ENCODE measurements at regions not wholly inside any gene's neighbourhood (a gene's known extent, or its start where the extent isn't known, plus 50 kb on each side); places are given as distances from the start of the nearest gene placed in this dataset.
"Not testable (repeated sequence)": the region's sequence is repeated elsewhere in the genome, so short reads cannot be mapped to it uniquely, and the experiment has no call there.

DNA sequence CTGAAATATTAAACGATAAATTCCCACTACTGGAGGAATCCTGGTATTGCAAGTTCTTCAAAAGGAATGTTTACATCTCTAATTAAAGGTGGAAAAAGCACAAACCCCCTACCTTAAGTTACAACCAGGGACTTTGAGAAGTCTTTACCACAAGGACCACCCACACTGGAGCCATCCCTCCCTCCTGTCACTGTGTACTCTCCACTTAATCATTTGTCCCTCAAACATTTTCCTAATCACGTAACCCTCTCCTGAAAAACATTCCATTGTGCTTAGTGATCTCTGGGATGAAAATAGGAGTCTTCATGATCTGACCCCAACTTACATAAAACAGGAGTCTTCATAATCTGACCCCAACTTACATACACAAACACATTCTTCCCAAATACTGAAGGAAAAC lies 85.7 kb downstream of the SUCLG1 start:
- no peak for DNase-seq

DNA sequence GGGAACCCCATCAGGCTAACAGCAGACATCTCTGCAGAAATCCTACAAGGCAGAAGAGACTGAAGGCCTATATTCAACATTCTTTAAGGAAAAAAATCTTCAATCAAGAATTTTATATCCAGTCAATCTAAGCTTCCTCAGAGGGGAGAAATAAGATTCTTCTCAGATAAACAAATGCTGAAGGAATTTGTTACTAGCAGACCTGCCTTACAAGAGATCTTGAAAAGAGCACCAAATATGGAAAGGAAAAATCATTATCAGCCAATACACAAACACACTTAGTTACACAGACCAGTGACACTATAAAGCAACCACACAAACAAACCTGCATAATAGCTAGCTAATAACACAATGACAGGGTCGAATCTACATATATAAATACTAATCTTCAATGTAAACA lies 96.5 kb downstream of the SUCLG1 start:
- DNase-seq = no peak

- DNase-seq = no peak
Observed at GRCh38 chr2:84338069-84338468, 121.0 kb downstream of the SUCLG1 start.

DNA sequence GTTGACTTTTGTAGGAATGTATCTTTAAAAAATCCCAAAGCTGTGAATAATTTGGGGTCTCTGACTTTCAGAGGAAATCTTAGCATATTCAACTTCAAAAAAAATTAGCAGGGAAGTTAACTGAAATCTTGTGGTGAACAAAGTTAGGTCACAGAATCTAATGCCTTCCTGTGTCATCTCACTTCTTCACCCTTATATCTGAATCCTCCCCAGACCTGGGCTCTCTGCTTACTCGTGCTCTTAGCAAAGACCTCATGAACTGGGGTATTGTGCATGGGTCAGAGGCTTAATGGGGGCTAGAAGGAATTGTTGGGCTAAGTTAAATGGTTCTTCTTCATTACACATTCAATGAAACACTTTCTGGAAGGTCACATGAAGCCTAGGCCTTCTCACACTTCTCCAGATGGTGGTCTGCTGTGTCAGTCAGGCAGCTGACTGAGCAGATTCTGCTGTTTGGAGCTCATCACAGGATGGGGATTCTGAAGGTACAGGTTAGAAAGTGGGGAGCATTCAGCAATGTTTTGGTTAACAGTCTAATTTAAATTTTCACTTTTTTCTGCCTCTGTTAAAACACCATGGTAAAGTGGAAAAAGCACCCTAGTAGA lies 131.3 kb downstream of the SUCLG1 start:
- DNase-seq = no peak

DNA sequence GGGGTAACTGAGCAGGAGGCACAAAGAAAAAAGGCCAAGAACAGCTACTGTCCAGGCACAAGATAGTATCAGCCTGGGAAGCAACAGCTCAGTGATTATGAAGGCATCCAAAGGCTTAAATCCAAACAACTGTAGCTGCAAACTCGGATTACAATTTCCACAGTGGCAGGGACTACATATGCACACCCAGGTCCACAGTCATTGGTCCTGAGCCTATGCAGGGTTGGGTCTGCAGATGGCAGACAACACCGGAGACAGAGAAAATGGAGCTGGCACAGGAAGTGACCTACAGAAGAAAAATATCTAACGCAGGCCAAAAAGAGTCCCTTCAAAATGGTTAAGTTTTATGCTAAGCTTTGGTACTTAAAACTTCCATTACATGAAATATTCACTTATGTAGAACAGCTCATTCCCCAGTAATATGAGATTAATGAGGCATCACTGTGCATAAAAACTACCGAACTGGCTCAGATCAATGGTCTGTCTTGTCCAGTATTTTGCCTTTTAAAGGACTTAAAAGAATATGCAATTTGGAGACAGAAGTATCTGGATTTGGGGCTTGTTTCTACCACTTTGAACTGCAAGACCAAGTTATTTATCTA lies 132.1 kb downstream of the SUCLG1 start:
- no peak for DNase-seq

DNA sequence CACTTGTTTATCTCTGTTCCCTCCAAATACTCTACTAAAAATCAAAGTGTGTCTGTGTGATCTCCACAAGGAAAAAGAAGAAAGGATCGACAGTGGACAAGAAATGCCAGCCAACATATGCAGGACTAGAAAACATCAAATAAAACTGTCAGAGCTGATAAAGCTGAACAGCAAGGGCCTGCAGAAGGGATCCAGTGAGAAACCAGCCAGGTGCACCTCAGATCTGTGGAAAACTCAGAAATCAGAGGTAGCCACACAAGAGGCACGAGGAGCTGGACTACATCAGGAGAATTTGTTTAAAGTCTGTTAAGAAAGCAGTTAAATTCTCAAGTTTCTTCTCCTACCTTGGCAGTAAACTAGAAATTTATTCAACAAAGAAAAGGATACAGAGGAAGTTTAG lies 135.2 kb downstream of the SUCLG1 start:
- DNase-seq = no peak

DNA sequence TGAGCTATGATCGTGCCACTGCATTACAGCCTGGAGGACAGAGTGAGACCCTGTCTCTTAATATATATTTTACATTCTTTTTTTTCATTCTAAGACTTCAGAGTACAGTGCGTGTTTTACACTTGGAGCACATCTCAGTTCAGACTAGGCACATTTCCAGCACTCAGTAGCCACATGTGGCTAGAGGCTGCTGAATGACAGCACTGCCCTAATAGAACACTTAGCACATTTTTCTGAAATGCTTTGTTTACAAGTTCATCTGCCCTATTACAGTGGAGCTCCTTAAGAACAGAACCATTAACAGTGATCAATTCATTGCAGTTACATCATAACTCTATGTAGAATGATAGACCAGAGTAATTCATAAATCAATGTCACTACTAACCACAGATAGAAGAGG lies 138.1 kb downstream of the SUCLG1 start:
- no peak for DNase-seq

GRCh38 chr2:84319581-84319980 lies 139.5 kb downstream of the SUCLG1 start:
- DNase-seq = no peak

DNA sequence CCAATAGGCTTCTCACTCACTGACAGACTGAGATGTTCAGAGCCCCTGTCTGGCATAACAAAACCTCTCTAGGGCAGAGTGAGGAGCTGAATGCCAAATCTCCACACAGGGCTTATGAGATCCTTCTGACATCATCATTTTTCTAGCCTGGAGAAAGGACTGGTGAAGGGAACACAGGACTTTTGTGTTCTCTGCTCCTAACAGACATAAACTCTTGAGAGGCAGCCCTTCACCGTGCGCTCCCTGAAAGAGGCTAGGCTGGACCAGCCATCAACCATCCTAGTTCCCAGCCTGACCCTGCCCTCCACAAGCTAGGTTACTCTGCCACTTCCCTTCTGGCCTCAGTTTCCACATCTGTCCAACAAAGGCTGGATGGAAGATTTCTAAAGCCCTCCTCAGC lies 141.9 kb downstream of the SUCLG1 start:
- no peak for DNase-seq

DNA sequence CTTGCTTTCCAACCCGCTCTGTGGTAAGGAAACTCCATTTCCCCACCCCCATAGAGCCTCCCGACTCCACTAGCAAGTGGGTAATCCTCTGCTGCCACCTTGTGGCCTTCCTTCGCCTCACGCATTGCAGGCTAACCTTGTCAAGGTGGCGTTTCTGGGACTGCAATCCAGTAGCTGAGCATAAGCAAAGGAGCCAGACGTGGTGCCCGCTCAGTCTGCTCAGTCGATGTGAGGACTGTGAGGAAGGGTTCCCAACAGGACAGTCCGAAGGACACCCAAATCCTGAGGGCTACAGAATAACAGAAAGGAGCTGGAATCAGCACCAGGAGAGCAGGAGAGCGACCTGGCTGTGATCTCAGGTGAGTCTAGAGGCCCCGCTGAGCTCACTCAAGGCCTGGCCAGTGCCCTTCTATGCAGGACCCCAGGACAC lies 144.2 kb downstream of the SUCLG1 start:
- DNase-seq = peak; percentile 80

GRCh38 chr2:84314250-84314649 lies 144.8 kb downstream of the SUCLG1 start:
- no peak for DNase-seq

DNA sequence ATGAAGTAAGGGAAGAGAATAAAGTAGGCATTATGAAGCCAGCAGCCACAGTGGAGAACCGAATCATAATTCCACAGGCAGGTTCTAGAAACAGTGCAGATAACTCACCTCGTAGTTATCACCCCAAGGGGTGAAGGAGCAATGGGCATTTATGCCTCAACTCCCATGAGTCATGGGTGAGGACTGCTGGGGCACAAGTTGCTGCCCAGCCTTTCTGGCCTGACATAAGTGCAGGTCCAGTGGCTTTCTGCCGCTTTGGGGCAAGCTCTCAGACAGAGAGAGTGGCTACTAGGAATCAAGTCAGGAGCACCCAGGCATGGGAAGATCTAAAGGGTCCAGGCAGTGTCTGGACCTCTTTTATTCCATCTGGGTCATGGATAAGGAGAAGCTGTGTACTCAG lies 149.8 kb downstream of the SUCLG1 start:
- DNase-seq = no peak

- no peak for DNase-seq
Observed at GRCh38 chr2:84306361-84306760, 152.7 kb downstream of the SUCLG1 start.

GRCh38 chr2:84302513-84303412 lies 156.3 kb downstream of the SUCLG1 start:
- DNase-seq = peak; percentile 52

GRCh38 chr2:84301717-84302116 lies 157.4 kb downstream of the SUCLG1 start:
- no peak for DNase-seq

- no peak for DNase-seq
Observed at GRCh38 chr2:84300696-84301029, 158.4 kb downstream of the SUCLG1 start.

GRCh38 chr2:84300001-84300695 lies 158.9 kb downstream of the SUCLG1 start:
- DNase-seq = not testable (repeated sequence)

DNA sequence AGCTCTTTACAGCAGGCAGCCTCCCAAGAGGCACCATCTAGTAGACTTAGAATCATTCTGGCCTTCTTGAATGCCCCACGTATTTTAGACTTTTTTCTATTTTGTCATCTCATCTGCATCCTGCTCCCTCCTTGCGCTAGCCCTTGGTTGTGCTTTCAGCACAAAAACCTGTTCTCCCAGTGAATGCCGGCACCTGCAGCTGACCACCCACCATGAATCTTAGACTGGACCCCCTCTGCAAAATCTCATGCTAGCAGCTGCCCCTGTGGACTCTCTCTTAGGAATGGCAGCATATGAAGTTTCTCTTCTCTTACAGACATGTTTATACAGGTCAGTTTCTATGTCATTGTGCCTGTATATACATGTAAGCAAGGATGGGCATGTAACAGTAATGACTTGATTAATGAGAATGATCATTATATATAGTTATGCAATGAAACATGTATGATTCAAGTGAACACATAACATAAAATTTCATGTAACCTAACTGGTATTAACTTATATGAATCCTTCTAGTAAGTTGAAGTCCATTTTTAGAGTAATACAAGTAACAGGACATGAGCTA lies 159.8 kb downstream of the SUCLG1 start:
- DNase-seq = no peak

DNA sequence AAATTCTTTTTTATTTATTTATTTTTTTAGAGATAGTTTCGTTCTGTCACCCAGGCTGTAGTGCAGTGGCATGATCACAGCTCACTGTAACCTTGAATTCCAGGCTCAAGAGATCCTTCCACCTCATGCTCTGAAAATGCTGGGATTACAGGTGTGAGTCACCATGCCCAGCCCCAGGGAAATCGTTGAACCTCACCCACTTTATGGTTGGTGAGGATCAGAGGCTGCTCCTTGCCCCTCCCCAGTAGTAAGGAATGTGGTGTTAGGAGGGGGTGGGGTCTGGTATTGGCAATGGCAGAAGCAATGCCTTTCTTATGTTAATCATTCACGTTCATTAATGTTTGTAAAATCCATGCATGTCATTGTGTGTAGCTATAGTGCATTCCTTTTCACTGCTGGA lies 161.9 kb downstream of the SUCLG1 start:
- DNase-seq = no peak

DNA sequence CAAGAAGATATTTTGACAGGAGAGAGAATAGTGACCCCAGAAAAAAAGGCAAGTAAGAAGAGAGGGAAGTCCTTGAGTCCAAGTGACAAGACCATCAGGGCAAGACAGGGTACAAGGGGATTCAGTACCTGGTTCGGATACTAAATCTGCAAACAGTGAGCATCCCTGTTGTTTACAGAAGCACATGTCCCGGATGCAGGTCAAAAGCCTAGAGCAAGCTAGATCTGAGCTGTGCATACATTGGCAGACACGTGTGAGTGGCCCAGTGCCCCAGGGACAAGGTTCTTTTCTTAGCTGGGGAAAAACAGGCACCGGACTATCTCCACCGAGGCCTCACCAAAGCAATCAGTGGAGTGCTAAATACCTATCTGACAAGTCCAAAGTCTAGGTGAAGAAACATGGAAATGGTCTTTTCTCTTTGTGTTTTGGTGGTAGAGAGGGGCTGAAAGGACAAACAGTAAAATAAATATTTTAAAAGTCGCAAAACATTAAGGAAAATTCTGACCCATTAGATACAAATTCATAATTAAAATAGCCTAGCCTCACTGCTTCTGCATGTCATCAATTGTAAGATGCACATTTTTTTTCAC lies 165.2 kb downstream of the SUCLG1 start:
- no peak for DNase-seq

- no peak for DNase-seq
Observed at GRCh38 chr2:84292545-84292944, 166.5 kb downstream of the SUCLG1 start.

GRCh38 chr2:84290537-84290936 lies 168.5 kb downstream of the SUCLG1 start:
- DNase-seq = no peak

- no peak for DNase-seq
Observed at GRCh38 chr2:84288293-84288692, 170.8 kb downstream of the SUCLG1 start.
